ENCODE measurements at regions not wholly inside any gene's neighbourhood (a gene's known extent, or its start where the extent isn't known, plus 50 kb on each side); places are given as distances from the start of the nearest gene placed in this dataset.

GRCh38 chr12:27869567-27869966, 89.5 kb upstream of the MANSC4 start:
- TF ChIP-seq CTCF (IDR thresholded peaks at IDR 0.05; ENCODE audit: insufficient read depth, low read length, poor library complexity, severe bottlenecking): no peak
- Histone ChIP-seq H3K36me3 (ENCODE audit: control insufficient read depth, insufficient read depth, low read length) (no peaks in the 10 kb centered on the region), H3K4me3 (replicated peaks; ENCODE audit: low read depth, low read length) (no peak overlapping the region), H3K27me3 (replicated peaks; ENCODE audit: control insufficient read depth, insufficient read depth, low read length) (no peaks in the 10 kb centered on the region)
- no peak for DNase-seq (ENCODE audit: extremely low read depth, insufficient read length)

- Histone ChIP-seq H3K4me3 (replicated peaks; ENCODE audit: low read depth, low read length) (no peak overlapping the region), H3K36me3 (ENCODE audit: control insufficient read depth, insufficient read depth, low read length) (no peaks in the 10 kb centered on the region), H3K27me3 (replicated peaks; ENCODE audit: control insufficient read depth, insufficient read depth, low read length) (no peaks in the 10 kb centered on the region)
- no peak for DNase-seq (ENCODE audit: extremely low read depth, insufficient read length)
- TF ChIP-seq CTCF (IDR thresholded peaks at IDR 0.05; ENCODE audit: insufficient read depth, low read length, poor library complexity, severe bottlenecking): no peak
These were observed 88.1 kb upstream of the MANSC4 start for GRCh38 chr12:27868139-27868538.

- TF ChIP-seq CTCF (IDR thresholded peaks at IDR 0.05; ENCODE audit: insufficient read depth, low read length, poor library complexity, severe bottlenecking): no peak
- no peak for DNase-seq (ENCODE audit: extremely low read depth, insufficient read length)
- H3K27me3 ChIP-seq (replicated peaks; ENCODE audit: control insufficient read depth, insufficient read depth, low read length): no peaks in the 10 kb centered on the region
- no peak overlapping the region for H3K4me3 ChIP-seq (replicated peaks; ENCODE audit: low read depth, low read length)
- H3K36me3 ChIP-seq (ENCODE audit: control insufficient read depth, insufficient read depth, low read length): no peaks in the 10 kb centered on the region
These were observed 86.5 kb upstream of the MANSC4 start for GRCh38 chr12:27866373-27867101.

- DNase-seq (ENCODE audit: extremely low read depth, insufficient read length): no peak
- H3K36me3 ChIP-seq (ENCODE audit: control insufficient read depth, insufficient read depth, low read length): no peaks in the 10 kb centered on the region
- no peak for TF ChIP-seq CTCF (IDR thresholded peaks at IDR 0.05; ENCODE audit: insufficient read depth, low read length, poor library complexity, severe bottlenecking)
- H3K27me3 ChIP-seq (replicated peaks; ENCODE audit: control insufficient read depth, insufficient read depth, low read length): no peaks in the 10 kb centered on the region
- H3K4me3 ChIP-seq (replicated peaks; ENCODE audit: low read depth, low read length): no peak overlapping the region
These were observed 85.4 kb upstream of the MANSC4 start for GRCh38 chr12:27865421-27865820.

- Histone ChIP-seq H3K36me3 (ENCODE audit: control insufficient read depth, insufficient read depth, low read length) (no peaks in the 10 kb centered on the region), H3K27me3 (replicated peaks; ENCODE audit: control insufficient read depth, insufficient read depth, low read length) (no peaks in the 10 kb centered on the region), H3K4me3 (replicated peaks; ENCODE audit: low read depth, low read length) (no peak overlapping the region)
- no peak for DNase-seq (ENCODE audit: extremely low read depth, insufficient read length)
- TF ChIP-seq CTCF (IDR thresholded peaks at IDR 0.05; ENCODE audit: insufficient read depth, low read length, poor library complexity, severe bottlenecking): no peak
These were observed 84.5 kb upstream of the MANSC4 start for GRCh38 chr12:27864521-27864920.

- Histone ChIP-seq H3K27me3 (replicated peaks; ENCODE audit: control insufficient read depth, insufficient read depth, low read length) (no peaks in the 10 kb centered on the region), H3K36me3 (ENCODE audit: control insufficient read depth, insufficient read depth, low read length) (no peaks in the 10 kb centered on the region), H3K4me3 (replicated peaks; ENCODE audit: low read depth, low read length) (no peak overlapping the region)
- DNase-seq (ENCODE audit: extremely low read depth, insufficient read length): no peak
- TF ChIP-seq CTCF (IDR thresholded peaks at IDR 0.05; ENCODE audit: insufficient read depth, low read length, poor library complexity, severe bottlenecking): no peak
These were observed 83.8 kb upstream of the MANSC4 start for GRCh38 chr12:27863839-27864238.
